Dedifferentiated amniotic fluid mesenchymal stem cell (primary cell): ENCODE measurements at regions not wholly inside any gene's neighbourhood (a gene's known extent, or its start where the extent isn't known, plus 50 kb on each side); places are given as distances from the start of the nearest gene placed in this dataset.
A peak's percentile ranks its signal among the peaks of the same experiment; 100 is the strongest.

Source experiments
- DNase-seq: peaks from one replicate; pipeline ENCODE4 v3.0.0-alpha.2; 2016; ENCODE audit errors: extremely low spot score

DNA sequence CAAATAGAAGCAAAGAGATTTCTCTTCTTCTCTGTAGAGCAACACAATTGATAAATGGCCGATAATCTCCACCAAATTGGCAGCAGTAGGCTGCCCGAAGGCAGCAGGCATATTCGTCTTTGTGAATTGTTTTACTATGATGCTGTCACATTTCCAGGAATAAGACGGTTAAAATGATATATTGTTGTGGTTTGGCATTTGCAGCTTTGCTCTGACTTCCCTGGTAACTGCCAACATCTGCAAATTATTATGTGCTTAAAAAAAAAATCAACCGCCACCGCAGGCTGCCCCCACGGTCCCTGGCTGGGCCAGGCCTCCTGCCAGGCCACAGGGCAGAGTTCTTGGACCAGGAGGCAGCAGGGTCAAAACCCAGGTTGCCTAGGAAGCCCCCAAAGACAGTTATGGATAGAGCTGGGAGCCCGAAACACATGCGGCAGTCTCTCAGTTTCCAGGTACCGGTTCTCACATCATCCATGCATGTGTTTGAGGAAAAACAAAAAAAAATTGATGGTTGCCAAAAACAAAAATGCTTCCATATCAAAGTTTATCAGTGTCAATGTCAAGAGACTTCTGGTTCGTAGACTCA, 179.3 kb downstream of the ETS2 start:
- DNase-seq = peak; percentile 67

DNA sequence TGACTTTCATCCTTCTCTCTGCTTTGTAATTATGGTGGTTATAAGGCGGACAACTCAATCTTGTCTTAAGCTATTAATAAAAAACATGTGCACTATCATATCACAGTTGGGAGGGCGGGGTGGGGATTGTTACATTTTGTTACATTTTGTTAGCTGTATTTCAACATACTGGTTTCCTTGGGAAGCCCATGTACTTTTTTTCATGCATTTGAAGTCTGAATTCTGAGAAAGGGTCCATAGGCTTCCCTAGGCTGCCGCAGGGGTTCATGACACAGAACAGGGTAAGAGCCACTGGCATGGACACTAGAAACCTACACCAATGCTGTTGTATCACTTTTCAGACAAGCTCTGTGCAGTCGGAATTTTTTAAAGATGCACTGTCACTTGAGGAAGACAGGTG, 178.8 kb downstream of the ETS2 start:
- no peak for DNase-seq

GRCh38 chr21:38983560-38983959, 177.8 kb downstream of the ETS2 start:
- DNase-seq = no peak

DNA sequence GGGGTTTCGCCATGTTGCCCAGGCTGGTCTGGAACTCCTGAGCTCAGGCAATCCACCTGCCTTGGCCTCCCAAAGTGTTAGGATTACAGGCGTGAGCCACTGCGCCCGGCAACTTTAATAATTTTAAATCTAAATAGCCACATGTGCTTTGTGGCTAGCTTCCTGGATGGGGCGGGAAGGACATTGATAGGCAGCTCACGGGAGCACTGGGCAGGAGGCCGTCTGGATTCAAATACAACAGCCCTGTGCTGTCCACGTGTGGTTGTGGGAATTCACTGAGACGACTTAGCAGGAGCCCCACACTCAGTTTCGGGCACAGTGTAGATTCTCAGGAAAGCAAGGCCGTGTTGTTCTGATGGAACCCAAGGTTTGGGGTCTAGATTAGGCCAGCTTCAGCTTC, 177.1 kb downstream of the ETS2 start:
- DNase-seq = no peak

GRCh38 chr21:38982096-38982495, 176.4 kb downstream of the ETS2 start:
- no peak for DNase-seq

DNA sequence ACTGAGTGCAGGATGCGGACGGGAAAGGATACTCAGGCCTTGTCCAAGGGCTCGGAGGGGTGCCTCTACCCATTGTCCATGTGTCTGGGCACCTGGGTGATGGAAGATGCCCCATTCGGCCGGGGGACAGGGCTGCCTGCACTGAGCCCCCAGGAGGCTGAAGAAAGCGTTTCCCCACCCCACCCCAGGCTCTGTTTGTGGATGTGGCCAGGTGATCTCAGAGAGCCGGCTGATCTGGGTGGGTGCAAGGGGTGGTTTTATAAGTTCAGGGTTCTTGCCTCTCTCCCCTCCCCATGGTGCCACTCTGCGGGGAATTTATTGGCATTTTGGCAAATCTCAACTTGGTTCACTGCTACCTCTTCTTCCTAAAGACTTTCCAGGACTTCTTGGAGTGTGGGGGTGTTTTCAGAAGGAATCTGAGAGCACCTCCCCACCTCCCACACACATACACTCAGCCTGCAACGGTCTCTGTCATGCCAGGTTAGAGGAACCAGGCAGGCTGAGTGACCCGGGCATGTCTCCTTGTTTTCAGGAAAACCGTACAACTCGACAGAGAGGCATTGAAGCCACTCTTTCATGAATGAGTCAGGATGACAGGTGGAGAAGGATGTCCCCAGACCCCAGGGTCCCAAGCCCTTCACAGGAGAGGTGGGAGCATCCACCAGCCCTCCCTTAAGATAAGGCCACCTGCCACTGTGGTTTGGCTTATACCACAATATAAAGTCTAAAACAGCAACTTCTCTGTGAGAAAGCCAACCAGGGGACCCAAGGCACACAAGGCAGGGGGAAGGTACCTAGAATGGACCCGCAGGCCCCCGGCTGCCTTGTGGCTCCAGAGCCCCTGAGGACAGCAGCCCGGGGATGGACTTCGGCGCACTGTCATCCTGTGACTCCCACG, 174.9 kb downstream of the ETS2 start:
- DNase-seq = no peak

DNA sequence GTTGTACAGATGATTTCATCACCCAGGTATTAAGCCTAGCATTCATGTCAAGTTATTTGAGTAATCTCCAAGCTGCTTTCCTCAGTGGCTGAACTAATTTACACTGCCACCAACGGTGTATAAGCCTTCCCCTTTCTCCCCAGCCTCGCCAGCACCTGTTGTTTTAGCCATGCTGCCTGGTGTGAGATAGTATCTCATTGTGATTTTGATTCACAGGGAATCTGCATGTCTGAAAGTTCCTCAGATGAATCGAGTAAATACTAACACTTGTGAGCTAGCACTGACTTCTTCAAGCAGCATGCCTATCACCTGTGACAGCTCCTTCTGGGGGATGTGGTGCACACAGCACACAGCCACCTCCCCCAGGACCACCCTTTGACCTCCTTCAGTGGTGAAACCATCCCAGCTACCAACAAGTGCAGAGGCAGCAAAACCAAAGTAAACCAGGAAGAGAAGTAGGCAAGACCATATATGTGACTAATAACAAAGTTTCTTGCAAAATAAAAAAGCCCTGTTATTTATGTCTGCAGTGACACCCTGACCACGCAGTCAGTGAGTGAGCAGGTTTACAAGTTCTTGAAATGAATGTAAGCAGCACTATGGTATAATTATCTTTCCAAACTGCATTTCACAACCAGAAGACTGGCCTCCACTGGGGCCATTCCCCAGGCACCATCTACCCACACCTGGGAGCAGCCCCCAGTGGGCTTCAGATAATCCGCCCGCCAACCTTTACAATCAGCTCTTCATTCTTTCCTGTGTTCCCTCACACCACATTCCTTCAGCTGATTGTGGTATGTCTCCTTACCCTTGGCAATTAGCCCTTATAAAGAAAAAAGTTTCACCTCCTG, 173.8 kb downstream of the ETS2 start:
- no peak for DNase-seq

GRCh38 chr21:38976900-38977299, 171.2 kb downstream of the ETS2 start:
- no peak for DNase-seq

GRCh38 chr21:38973552-38973951, 167.8 kb downstream of the ETS2 start:
- no peak for DNase-seq

DNA sequence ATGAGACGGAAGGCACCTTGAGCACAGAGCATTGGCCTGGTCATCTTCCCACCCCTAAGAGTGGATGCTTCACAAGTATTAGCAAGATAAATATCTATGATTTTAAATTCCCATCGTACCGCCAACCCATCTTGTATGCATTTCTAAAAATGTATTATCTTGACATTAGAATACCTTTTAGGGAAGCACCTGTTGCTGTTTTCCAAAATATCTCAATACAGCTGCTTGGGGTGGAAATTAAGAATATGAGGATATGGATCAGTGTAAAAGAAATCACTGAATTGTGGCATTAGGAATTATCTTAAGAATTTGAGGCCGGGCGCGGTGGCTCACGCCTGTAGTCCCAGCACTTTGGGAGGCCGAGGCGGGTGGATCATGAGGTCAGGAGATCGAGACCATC, 166.3 kb downstream of the ETS2 start:
- DNase-seq = no peak

GRCh38 chr21:38970765-38971164, 165.0 kb downstream of the ETS2 start:
- DNase-seq = no peak

DNA sequence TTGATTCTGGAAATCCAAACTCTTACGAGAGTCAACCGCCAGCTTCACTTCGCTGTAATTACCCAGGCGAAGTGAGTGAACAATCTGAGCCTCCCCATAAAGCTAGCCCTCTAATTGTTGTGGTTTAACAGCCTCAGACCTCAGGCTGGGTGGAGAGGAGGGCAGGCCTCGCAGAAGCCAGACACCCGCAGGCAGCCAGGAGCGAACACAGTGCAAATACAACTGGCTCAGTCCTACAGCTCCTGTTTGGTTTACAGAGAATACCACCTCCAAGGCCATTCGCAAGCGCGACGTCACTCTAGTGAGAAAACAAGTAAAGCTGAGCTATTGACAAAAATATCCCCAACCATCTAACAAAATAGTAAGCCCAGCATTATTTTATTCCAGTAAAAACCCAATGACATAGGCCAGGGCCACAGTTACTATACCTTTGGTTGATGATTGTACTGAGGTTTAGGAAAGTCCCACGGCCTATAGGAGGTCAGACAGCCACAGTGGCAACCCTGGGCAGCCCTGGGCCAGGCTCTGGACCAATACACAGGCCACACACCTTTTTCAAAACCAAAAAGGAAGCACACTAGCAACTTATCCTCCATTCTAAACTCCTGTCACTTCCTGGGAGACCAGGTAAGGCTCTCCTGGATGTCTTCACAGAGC, 163.3 kb downstream of the ETS2 start:
- no peak for DNase-seq

- no peak for DNase-seq
Measured at GRCh38 chr21:38965910-38966504, 160.3 kb downstream of the ETS2 start.

DNA sequence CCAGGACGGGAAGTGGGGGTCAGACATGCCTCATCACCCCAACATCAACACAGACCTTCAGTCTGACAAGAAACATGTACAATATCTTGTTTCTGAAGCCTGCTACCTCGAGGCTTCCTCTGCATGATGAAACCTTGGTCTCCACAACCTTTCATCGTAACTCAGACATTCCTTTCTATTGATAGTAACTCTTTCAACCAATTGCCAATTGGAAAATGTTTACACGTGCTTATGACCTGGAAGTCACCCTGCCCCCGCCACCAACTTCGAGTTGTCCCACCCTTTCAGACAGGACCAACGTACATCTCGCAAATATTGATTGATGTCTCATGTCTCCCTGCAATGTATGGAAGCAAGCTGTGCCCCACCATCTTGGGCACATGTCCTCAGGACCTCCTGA, 159.5 kb downstream of the ETS2 start:
- no peak for DNase-seq

DNA sequence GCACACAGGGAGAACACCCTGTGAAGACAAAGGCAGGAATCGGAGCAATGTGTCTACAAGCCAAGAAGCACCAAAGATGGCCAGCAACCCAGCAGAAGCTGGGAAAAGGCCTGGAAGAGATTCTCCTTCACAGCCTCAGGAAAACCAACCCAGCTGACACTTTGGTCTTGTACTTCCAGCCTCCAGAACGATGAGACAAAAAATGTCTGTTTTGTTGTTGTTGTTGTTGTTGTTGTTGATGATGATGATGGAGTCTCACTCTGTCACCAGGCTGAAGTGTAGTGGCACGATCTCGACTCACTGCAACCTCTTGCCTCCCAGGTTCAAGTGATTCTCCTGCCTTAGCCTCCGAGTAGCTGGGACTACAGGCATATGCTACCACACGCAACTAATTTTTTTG, 157.3 kb downstream of the ETS2 start:
- DNase-seq = no peak

GRCh38 chr21:38960251-38960650, 154.5 kb downstream of the ETS2 start:
- DNase-seq = no peak

DNA sequence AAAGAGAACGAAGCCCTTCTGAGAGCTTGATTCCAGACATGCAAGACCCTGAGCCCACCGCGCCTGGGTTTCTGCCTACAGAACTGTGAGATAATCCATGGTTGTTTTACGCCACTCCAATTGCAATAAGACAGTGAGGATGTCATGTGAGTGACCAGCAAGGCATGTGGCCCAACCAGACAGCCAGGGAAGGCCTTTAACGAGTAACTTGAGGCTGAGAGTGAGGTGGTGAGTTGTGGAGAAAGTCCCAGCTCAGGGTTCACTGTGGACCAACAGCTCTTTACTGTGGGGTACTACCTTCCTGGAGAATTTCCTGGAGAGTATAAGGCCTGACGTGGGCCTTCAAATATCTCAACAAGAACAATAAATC, 153.9 kb downstream of the ETS2 start:
- DNase-seq = no peak

DNA sequence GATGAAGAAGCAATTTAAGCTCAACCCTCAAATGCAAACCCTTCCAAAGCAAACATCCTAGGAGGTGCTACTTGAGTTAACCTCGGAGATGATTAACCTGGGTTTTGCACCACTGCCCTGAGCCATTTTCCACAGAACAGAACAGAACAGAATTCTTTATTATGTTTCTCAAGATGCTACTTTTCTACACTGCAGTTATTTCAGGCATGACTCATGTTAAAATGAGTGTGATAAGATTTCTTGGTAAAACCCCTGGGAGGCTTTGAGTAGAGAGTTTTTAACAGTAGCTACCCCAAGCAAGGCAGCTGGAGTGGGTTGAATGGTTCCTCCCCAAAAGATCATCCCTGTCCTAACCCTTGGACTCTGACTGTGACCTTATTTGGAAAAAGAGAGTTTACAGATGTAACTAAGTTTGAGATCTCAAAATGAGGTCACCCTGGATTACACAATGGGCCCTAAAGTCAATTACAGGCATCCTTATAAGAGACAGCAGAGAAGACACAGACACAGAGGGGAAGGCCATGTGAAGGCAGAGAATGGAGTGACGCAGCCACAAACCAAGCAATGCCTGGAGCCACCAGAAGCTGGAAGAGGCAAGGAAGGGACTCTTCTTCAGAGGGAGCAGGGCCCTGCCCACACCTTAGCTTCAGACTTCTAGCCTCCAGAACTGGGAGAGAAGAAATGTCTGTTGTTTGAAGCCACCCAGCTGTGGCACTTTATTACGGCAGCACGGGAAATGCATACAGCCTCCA, 153.4 kb downstream of the ETS2 start:
- DNase-seq = peak; percentile 26

DNA sequence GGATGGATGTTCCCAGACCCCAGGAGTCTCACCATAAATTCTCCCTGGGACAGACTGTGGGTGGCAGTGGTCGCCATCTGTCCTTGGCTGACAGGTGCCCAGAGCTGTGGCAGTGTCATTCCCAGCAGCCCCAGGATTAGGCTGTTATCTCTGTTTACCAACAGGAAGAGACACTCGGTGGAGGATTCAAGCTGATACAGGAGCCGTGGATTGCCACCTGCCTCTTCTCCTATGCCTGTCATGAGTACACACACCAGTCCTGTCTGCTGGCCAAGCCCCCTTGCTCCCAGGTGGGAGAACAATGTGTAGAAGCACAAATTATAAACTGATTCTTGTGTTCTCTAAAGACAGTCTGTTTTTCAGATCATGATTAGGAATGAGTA, 152.6 kb downstream of the ETS2 start:
- DNase-seq = no peak

DNA sequence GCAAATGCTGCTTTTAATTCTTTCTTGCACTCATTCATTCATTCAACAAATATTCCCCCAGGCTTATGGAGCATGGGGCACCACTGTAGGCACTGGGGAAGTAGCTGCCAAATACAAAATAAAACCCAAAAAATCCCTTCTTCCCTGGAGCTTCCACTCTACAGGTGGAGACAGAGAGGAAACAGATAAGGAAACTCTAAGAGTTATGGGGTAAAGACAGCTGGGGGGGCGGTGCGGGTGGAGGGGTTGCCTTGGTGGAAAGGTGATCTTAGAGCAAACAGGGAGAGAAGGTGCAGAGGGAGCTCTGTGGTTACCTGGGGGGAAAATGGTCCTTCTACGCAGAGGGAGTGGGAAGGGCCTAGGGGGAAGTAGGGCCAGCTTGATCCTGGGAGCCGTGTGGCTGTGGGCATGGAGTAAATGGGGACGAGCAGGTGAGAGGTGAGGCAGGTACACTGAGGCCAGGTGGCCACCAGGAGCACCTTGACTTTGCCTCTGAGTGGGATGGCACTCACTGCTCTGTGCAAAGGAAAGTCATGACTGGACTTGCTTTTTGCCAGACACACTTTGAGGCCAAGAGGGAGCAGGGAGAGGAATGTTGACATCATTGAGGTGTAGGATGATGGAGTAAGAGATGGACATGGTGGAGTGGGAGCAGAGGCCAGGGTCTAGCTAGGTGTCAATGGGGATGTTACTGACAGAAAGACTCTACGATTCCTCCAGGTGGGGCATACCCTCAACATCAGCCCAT, 152.0 kb downstream of the ETS2 start:
- DNase-seq = no peak
